ENCODE measurements at regions not wholly inside any gene's neighbourhood (a gene's known extent, or its start where the extent isn't known, plus 50 kb on each side); places are given as distances from the start of the nearest gene placed in this dataset.
"Not testable (repeated sequence)": the region's sequence is repeated elsewhere in the genome, so short reads cannot be mapped to it uniquely, and the experiment has no call there.

DNA sequence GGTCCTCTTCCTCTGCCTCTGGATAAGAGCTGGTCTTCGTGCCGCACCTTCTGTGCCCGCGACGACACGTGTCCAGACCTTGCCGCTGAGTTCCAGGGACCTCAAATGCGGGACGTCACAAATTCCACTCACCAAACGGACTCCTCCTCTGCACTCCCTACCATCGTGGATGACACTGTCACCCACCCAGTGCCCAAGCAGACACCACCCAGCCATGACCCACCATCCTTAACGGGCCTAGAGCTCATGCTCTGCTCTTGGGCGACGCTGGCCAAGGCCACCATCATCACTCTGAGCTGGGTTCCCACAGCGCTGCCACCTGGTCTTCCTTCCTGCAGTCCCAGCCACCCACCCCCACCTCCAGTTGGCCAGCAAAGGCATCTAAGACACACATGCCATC is 96.4 kb upstream of the RPL38 start:
- no peak for DNase-seq (ENCODE audit: low read depth in 2 of 2, low spot score in 1 of 2)

DNA sequence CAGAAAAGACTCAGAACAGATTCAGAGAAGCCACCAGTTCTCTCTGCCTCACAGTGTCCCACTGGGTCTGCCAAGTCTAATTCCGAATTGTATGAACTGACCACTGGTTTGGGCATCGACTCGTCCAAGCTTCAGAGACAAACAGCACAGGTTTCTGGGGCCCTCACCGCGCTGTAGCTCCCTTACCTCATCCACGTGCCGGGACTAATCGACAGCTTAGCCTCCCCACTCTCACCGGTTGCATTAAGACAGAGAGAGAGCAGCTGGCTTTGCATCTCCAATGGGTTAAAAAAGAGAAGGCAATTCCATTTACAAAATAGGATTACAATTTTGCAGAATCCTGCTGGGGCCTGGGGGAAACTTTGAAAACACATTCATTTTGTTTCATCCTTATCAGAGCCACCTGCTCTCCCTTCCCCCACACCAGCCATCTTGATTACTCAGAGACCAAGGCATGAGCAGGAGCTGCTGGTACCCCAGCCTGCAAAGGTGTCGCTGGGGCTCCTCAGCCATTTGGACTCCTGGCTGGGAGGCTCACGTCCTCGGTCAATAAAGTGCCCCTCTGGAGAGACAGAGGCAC is 95.3 kb upstream of the RPL38 start:
- DNase-seq (ENCODE audit: low read depth in 2 of 2, low spot score in 1 of 2), result no peak

DNA sequence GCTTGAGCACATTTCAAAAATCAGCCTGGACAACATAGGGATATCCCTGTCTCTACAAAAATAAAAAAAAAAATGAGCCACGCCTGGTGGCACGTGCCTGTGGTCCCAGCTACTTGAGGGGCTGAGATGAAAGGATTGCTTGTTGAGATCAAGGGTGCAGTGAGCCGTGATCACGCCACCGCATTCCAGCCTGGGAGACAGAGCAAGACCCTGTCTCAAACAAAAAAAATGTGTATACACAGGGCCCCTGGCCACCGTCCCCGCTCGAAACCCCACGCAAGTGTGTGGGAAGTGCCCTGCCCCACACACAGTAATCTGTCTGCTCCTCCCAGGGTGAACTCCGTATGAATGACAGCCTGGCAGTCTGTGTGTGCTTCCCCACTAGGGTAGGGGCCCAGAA is 93.0 kb upstream of the RPL38 start:
- DNase-seq (ENCODE audit: low read depth in 2 of 2, low spot score in 1 of 2), result no peak

DNA sequence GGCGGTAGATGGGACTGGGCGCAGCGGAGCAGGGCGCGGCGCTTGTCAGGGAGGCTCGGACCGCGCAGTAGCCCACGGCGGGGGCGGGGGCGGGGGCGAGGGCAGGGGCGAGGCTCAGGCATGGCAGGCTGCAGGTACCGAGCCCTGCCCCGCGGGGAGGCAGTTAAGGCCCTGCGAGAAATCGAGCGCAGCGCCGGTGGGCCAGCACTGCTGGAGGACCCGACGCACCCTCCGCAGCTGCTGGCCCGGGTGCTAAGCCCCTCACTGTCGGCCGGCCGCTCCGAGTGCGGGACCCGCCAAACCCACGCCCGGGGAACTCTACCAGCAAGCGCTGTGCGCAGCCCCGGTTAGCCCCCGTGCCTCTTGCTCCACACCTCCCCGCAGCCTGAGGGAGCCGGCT is 90.2 kb upstream of the RPL38 start:
- no peak for DNase-seq (ENCODE audit: low read depth in 2 of 2, low spot score in 1 of 2)

DNA sequence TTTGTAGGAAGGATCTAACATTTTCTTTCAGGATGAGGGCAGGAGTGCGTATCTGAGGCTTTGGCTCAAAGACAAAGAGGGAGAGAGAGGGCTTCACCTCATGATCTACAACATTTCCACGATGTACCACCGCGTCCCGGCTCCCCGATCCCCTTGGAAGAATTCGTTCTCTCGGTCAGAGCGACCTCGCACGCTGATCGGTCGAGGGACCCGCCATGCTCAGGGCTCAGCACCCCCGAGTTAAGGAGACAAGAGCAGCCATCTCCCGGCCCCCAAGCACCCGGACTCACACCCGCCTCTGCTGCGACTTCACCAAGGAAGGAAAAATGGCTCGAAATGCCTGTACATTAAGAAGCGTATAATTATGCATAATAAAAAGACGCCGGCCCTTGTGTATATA is 89.5 kb upstream of the RPL38 start:
- no peak for DNase-seq (ENCODE audit: low read depth in 2 of 2, low spot score in 1 of 2)

DNA sequence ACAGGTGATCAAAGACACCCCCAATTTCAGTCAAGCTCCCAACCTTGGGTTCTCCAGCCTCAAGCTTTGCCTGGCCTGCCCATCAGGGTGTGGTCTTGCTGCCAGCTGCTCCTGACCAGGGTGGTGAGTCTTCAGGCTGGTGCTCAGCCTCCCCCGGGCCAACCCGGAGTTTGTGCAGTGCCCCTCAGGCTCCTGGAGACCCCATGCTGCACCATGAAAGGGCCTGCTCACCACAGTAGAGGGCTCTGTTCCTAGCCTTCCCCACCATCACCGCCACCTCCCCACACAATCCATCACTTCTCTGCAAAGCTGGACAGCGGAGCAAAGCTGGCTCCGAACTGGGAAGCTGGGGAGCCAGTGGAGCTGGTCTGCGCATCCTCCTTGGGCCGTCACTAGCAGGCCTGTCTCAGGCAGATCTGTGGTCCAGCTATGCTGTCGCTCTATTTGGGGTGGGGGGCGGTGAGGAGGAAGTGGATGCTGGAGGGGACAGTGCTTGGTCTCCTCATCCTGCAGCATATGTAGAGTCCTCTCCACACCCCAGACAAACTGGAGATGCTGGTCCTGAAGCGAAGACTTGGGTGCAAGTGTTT is 88.5 kb upstream of the RPL38 start:
- no peak for DNase-seq (ENCODE audit: low read depth in 2 of 2, low spot score in 1 of 2)

DNA sequence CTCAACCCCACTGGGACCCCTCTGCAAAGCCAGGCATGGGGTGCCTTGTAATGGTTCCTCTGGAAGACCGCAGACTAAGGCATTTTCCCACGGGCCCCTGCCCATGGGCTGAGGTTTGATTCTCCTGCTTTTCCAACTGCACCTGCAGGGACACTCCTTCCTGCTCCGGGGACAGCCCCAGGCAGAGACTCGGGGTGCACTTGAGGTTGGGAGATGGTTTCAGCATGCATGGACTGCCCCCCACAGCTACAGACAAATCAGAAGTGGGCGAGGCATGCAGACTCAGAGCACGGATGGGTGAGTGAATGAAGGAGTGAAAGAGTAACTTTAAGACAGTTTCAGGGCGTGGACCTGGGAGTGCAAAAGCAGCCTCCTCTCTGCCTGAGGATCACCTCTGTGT is 87.9 kb upstream of the RPL38 start:
- no peak for DNase-seq (ENCODE audit: low read depth in 2 of 2, low spot score in 1 of 2)

DNA sequence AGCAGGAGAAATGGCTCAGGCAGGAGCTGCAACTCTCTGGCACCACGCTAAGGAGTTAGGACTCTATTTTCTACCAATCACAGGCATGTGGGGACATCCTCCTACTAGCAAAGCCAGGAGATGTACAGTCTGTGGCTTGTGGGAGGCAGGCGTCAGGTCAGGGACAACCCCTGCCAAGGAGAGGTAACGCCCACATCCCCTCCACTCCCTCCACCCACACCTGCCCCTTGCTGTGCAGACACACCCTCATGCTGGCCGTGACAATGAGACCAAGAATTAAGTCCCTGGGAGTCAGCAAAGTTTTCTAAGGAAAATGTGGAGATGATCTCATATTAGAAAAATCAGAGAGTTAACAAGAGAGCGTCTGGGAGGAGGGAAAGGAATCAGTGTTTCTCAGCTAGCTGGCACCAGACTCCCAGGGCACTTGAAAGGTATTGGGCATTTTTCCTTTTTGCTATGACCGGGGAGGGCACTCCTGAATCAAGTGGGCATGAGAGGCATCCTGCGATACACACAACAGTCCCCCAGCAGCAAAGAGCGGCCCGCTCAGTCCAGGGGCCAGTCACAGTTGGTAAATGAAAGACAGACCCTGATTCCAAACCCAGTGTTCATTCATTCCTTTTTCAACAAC is 87.3 kb upstream of the RPL38 start:
- no peak for DNase-seq (ENCODE audit: low read depth in 2 of 2, low spot score in 1 of 2)

DNA sequence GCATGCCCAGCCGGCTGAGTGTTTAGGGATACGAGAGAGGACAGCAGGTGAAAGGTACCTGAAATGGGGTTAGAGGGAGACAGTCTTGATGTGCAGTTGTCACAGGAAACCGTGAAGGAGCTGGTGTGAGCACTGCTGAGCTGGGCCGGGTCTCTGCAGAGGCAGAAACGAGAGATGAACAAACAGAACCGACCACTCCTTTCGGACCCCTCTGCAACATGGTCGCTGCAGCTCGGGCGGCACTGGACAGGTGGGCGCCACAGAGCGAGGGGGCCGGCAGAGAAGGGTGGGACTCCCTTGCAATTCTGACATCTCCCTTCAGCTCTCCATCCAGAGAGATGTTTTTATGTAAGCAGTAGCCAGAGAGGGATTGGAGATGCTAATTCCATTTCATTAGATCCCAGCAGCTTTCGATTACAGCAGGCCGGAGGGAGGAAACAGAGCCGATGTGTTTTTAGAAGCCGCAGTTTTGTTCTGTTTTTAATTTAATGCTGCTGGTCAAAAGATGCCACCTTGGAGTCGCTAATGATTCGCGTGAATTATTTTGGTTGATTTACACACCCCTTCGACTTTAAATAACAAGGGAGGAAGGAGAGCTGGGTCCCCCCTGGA is 86.3 kb upstream of the RPL38 start:
- no peak for DNase-seq (ENCODE audit: low read depth in 2 of 2, low spot score in 1 of 2)

DNA sequence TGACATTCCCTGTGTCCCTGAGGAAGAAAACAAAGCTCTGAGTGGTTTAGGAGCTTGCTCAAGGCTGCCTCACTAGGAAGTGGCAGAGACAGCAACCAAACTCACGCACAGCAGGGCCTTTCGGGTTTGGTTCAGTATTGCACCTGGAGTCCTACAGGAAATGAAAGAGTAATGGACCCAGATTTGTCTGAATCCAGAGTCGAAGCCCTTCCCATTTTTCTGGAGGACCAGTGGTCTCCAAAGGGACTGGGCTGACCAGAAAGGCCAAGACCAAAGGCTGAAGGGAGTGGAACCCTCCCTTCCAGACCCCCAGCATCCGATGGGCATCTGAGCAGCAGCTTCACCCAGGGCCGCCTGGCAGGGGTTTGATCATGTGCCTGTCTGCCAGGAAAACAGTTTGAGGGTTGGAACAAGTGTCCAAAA is 85.5 kb upstream of the RPL38 start:
- DNase-seq (ENCODE audit: low read depth in 2 of 2, low spot score in 1 of 2), result no peak

DNA sequence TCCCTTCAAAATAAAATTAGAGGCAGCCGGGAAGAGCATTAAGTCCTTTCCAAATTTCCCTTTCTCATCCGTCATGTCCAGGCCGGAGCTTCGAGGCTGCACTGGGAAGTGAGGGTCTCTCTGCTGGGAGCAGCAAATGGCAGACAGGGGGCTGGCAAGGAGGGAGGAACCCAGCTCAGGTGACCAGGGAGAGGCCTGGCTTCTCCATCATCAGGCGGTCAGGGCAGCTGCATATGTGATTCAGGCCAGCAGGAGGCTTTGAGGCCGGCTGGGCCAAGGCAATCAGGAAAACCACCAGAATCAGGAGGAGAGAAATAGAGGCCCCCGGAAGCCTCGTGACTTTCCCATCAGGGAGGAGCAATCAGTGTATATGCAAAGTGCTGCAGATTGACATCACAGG is 85.0 kb upstream of the RPL38 start:
- no peak for DNase-seq (ENCODE audit: low read depth in 2 of 2, low spot score in 1 of 2)

DNA sequence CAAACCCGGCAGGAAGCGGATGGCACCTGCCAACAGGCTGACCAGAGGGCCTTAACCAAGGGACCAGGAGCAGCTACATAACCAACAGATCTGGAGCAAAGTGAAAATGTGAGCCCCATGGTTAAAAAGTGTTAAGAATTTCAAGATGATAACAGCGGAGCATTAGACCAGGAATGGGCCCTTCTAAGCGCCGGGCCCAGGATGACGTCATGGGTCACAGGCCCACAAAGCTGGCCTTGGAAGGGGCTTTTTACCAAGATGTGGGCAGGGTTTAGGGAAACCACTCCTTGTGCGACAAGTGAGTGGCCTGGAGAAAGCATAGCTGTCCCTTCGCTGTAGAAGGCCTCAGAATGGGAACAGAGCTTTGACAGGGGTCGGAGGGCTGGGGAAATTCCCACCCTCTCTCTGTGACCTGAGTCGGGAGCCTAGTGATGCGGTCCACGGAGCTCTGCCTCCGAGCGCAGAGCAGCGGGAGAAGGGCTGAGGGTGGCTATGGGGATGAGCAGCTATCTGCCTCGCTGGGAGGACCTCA is 84.4 kb upstream of the RPL38 start:
- no peak for DNase-seq (ENCODE audit: low read depth in 2 of 2, low spot score in 1 of 2)

DNA sequence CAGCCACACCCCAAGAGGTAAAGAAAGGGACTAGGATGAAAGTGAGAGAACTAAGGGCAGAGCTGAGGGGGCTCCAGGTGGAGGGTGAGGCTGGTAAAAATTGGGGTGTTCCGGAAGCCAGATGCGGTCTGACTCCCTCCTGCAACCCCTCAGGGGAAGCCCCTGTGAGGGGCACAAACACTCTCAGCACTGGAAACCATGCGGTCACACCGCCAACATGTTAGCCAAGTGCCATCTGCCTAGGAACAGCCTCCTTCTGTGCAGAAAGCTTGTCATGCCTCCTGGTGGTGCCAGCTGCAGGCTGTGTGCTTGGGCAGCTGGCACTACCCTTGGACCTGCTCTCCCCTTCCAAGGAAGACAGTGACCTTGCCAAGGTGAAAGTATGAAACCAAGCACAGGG is 83.5 kb upstream of the RPL38 start:
- DNase-seq (ENCODE audit: low read depth in 2 of 2, low spot score in 1 of 2), result no peak

DNA sequence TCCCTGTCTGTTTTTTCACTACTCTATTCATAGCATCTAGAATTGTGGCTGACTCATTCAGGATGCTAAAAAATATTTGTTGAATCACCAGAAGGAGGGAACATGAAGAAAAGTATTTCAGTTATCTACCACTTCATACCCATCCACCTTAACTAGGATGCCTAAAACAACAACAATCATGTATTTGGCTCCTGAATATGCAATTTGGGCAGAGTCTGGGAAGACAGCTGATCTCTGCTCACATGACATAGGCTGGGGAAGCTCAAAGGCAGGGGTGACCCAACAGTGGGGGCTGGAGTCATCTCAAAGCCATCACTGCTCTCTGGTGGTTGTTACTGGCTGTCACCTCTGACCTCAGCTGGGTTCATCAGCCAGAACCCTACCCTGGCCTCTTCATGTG is 80.1 kb upstream of the RPL38 start:
- no peak for DNase-seq (ENCODE audit: low read depth in 2 of 2, low spot score in 1 of 2)

DNA sequence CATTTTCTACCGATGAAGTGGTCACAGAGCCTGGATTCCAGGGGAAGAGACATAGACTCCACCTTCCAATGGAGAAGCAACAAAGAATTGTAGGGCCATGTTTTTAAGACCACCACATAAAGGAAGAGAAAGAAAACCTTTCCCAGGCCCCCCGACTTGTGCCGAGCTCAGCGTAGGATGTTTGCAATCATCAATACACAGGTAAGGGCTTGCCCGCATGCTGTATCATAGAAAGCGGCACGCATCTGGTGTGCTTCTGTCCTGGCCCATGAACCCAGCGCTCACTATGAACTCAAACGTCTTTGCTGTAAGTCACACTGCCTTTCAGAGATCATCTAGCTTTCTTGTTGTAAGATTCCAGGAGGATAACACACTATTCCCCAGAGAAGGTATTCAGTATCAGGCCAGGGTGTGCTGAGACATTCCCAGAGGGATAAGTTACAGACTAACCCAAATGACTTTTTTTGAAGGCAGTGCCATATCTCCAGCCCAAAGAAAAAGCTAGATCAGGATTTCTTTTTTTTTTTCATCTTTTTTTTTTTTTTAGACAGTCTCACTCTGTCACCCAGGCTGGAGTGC is 79.5 kb upstream of the RPL38 start:
- no peak for DNase-seq (ENCODE audit: low read depth in 2 of 2, low spot score in 1 of 2)

DNA sequence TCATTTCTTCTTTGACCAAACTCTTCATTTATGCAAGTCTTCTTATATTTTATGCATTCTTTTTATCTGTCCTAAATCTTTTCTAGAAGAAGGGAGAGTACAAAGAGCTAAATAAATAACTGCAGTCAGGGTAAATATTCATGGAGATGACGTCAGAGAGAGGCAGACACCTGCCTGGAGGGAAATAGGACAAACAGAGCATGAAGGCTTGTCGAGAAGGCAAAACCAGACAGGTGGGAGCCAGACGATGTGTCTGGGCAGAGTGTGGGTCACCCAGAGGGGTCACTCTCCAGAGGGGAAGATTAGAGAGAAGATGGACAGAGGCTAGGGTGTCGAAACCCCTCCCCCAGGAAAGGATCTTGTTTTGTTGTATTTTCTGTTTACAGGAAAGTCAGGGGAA is 78.3 kb upstream of the RPL38 start:
- no peak for DNase-seq (ENCODE audit: low read depth in 2 of 2, low spot score in 1 of 2)

DNA sequence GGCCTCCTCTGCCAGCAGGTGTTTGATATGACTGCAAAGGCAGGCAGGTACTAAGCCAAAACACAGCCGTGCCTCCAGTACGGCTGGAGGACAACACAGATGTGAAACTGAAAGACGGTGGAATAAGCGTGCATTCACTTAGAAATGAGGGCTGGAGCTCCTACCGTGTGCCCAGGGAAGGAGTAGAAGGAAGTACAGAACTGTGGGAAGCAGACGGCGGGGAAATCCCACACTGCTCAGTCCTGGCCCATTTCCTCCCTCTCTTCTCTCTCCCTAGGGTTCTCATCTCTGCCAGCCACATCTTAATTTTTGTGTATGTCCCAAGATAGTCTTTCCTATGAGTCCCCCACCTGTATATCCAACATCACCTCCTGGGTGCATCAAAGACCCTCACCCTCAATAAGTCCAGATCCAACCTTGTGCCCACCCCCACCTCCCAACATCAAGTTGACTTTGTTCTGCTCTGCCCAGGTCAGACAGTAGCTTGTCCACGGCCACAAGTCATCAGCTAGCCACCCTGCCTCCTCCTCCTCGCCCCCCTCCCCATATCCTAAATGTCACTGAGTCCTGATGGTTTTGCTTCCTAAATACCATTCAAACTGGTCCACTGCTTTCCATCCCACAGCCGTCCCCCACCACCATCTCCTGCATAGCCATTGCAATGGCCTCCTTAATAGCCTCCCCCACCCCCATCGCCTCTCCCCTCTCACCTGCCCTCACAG is 77.1 kb upstream of the RPL38 start:
- DNase-seq (ENCODE audit: low read depth in 2 of 2, low spot score in 1 of 2), result no peak

DNA sequence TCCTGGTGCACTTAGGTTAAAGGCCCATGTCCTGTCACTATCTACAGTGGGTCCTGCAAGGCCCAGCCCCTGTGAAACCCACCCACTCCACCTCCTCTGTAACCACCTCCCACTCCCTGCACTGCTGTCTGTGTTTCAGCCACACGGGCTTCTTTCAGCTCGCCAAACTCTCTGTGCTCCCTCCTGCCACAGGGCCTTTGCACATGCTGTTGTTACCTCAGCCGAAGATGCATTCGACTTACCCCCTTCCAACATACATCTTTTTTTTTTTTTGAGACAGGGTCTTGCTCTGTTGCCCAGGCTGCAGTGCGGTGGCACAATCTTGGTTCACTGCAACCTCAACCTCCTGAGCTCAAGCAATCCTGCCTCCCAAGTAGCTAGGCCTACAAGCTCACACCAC is 76.5 kb upstream of the RPL38 start:
- no peak for DNase-seq (ENCODE audit: low read depth in 2 of 2, low spot score in 1 of 2)

DNA sequence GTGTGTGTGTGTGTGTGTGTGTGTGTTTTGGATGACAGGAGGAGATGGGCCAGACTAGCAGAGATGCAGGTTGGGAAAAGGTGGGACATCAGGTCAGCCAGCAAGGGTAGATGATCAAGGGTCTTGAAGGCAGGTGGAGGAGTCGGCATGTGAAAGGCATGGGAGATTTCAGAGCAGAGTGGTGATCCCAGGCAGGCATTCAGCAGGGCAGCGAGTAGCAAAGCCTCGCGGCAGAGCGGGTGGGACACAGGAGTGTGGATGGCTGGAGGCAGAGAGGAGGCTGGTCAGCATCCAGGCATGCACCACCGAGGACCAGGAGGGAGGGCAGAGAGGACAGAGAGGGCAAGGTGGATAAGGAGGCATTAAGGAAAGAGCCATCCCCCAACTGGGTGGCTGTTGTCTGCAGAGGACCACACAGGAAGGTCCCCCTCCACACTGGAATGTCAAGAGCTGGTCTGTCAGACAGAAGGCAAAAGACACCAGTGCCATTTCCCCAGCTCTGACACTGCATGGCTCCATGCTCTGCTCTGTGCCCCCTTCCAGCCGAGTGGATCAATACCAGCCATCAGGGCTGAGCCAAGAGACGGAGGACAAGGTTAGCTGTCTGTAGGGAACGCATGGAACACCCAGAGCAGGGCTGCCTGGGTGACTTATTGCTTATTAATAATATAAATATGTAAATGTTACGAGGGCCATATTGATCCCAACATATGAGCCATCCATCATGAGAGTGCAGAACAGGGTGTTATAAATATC is 74.8 kb upstream of the RPL38 start:
- no peak for DNase-seq (ENCODE audit: low read depth in 2 of 2, low spot score in 1 of 2)

DNA sequence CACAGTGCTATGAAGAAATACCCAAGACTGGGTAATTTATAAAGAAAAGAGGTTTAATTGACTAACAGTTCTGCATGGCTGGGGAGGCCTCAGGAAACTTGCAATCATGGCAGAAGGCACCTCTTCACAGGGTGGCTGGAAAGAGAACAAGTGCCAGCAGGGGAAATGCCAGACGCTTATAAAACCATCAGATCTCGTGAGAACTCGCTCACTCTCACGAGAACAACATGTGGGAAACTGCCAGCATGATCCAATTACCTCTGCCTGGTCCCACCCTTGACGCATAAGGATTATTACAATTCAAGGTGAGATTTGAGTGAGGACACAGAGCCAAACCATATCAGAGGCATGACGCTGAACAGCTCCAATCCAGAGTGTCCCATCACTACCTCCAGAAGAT is 73.7 kb upstream of the RPL38 start:
- DNase-seq (ENCODE audit: low read depth in 2 of 2, low spot score in 1 of 2), result not testable (repeated sequence)

DNA sequence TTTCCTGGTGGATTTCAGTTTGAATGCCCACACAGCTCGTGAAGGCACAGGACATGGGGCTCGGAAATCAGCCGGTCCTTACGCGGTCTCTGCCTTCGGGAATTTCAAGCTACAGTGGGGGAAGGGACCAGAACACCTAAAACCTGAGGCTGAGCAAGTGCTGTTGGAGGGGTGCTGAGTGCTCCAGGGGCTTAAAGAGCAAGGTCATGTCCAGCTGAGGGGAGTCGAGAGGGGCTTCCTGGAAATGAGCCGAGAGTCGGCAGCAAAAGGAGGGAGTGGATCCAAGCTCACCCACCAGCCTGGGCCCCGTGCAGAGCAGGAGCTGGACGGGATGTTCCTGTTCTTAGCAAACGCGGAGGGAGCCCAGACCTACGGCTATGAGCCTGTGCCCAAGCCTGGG is 73.2 kb upstream of the RPL38 start:
- no peak for DNase-seq (ENCODE audit: low read depth in 2 of 2, low spot score in 1 of 2)

All from stimulated activated CD8-positive, alpha-beta memory T cell treated with anti-CD3 and anti-CD28 coated beads, Interleukin-4, amount 100 ng/mL, for 1 hour (primary cell).